ENCODE measurements at regions not wholly inside any gene's neighbourhood (a gene's known extent, or its start where the extent isn't known, plus 50 kb on each side); places are given as distances from the start of the nearest gene placed in this dataset.

DNA sequence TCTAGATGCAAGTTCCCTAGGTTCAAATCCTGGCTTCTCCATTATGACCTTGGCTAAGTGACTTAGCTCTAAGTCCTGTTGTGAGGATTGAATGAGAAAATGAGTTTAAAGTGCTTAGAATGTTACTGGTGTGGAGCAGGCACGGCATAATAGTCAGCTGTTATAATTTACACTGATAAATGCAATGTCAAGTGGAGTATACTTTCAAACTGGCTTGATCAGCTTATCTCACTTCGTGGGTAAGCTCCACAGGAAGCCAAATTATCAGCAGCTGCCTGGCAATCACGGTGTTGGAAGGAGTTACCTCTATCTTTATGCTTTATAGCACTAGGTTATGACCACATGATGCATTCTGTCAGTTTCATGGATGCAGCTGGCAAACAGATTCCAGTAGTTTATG, 272.8 kb downstream of the OLFM4 start:
- WGBS (ENCODE audit: extremely low coverage, insufficient read length, low lambda C conversion rate): no CpG with 5 or more reads among the region's 3 CpGs
- Histone ChIP-seq H2BK5ac (ENCODE audit: insufficient read length, low read length) (no peak overlapping the region), H2BK20ac (ENCODE audit: low read depth, low read length, poor library complexity, severe bottlenecking) (no peak overlapping the region), H3K4me2 (ENCODE audit: insufficient read depth, insufficient read length, low read length) (no peak overlapping the region), H4K8ac (replicated peaks; ENCODE audit: insufficient read length, low read depth, low read length) (no peak overlapping the region), H4K91ac (ENCODE audit: insufficient read length, low read depth, low read length) (no peak overlapping the region), H2BK12ac (ENCODE audit: insufficient read length, low read depth, low read length) (no peak overlapping the region), H4K20me1 (ENCODE audit: control insufficient read depth, insufficient read depth, insufficient read length) (no peaks in the 10 kb centered on the region), H2BK15ac (ENCODE audit: low read depth, low read length) (no peak overlapping the region), H2BK120ac (ENCODE audit: low read depth, low read length, poor library complexity, severe bottlenecking) (no peak overlapping the region), H3T11ph (ENCODE audit: low read length) (no peak overlapping the region), H2AFZ (ENCODE audit: low read length) (no peak overlapping the region), H3K79me2 (ENCODE audit: insufficient read depth, low read length) (no peaks in the 10 kb centered on the region), H3K14ac (ENCODE audit: insufficient read depth, low read length) (no peak overlapping the region), H3K79me1 (ENCODE audit: insufficient read depth, low read depth, low read length, poor library complexity, severe bottlenecking) (no peaks in the 10 kb centered on the region), H3K4ac (ENCODE audit: low read depth, low read length) (no peak overlapping the region), H2AK5ac (ENCODE audit: insufficient read length, low read length) (no peak overlapping the region), H3K9ac (ENCODE audit: extremely low read depth, insufficient read length, low read length) (no peak overlapping the region), H3K23me2 (ENCODE audit: insufficient read length, low read depth, low read length, poor library complexity, severe bottlenecking) (no peaks in the 10 kb centered on the region), H4K5ac (ENCODE audit: insufficient read length, low read depth, low read length) (no peak overlapping the region), H3K4me1 (ENCODE audit: insufficient read depth, low read length) (no peaks in the 10 kb centered on the region), H3K18ac (ENCODE audit: insufficient read length, low read depth, low read length) (no peak overlapping the region), H3K56ac (ENCODE audit: insufficient read length, low read depth, low read length) (no peak overlapping the region), H3K23ac (ENCODE audit: insufficient read length, low read depth, low read length) (no peak overlapping the region), H3K9me3 (ENCODE audit: control insufficient read depth, low read depth, low read length) (no peaks in the 10 kb centered on the region), H3K27ac (ENCODE audit: insufficient read length, low read depth, low read length) (no peak overlapping the region), H3K27me3 (ENCODE audit: insufficient read depth, low read length) (no peaks in the 10 kb centered on the region)
- Mint-ChIP-seq H3K27ac (no peak overlapping the region), H3K36me3 (ENCODE audit: insufficient read depth in 1 of 3, low read depth in 3 of 3) (no peaks in the 10 kb centered on the region), H3K9me3 (no peaks in the 10 kb centered on the region), H3K27me3 (ENCODE audit: low read depth) (peaks cover 10% of the 10 kb centered on the region), H3K4me3 (no peak overlapping the region), H3K4me1 (peaks cover 6 to 7% of the 10 kb centered on the region in 2 experiments)
- TF ChIP-seq, protein P1, sequence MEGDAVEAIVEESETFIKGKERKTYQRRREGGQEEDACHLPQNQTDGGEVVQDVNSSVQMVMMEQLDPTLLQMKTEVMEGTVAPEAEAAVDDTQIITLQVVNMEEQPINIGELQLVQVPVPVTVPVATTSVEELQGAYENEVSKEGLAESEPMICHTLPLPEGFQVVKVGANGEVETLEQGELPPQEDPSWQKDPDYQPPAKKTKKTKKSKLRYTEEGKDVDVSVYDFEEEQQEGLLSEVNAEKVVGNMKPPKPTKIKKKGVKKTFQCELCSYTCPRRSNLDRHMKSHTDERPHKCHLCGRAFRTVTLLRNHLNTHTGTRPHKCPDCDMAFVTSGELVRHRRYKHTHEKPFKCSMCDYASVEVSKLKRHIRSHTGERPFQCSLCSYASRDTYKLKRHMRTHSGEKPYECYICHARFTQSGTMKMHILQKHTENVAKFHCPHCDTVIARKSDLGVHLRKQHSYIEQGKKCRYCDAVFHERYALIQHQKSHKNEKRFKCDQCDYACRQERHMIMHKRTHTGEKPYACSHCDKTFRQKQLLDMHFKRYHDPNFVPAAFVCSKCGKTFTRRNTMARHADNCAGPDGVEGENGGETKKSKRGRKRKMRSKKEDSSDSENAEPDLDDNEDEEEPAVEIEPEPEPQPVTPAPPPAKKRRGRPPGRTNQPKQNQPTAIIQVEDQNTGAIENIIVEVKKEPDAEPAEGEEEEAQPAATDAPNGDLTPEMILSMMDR (conservative IDR thresholded peaks at IDR 0.05): no peak
- no peak for DNase-seq

All from H9 (cell line).